Astrocyte of the cerebellum (primary cell): ENCODE measurements at regions not wholly inside any gene's neighbourhood (a gene's known extent, or its start where the extent isn't known, plus 50 kb on each side); places are given as distances from the start of the nearest gene placed in this dataset.

Experiments used
- DNase-seq: peaks from one replicate; pipeline ENCODE4 v3.0.0-alpha.2; 2011; ENCODE audit warnings: low read depth
- H3K4me3 ChIP-seq: 2 replicates; pipeline ENCODE4 v1.5.1; 2011; ENCODE audit warnings: mild to moderate bottlenecking, low read depth, low read length, moderate library complexity
- in situ Hi-C: cut with HindIII; loops from 2 replicates; pipeline ENCODE4 v1.10.0; 2017; ENCODE audit warnings: low sequenced_read_pairs
- TF ChIP-seq, protein P1 (sequence below): IDR thresholded peaks from 2 replicates; pipeline ENCODE4 v1.5.1; 2012; ENCODE audit warnings: low read length, low read depth, moderate library complexity, mild to moderate bottlenecking; ENCODE audit errors: missing control alignments

DNA sequence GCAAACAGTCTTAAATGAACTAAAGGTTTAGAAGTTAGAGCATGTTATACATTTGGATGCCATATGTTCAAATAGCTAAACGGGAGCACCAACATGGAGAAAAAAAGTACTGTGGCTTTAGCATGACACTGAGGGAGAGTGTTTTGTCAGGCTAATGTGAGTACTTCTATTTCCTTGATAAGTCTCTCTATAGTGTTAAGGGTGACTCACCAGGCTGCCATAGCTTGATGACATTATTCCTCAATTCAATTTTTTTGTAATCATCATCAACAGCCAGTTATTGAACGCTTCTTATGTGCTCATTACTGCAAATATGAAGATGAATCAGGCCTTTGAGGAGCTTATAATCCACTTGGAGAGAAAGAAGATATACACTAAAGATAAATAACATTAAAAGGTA lies 211.4 kb upstream of the GPR101 start:
- H3K4me3 ChIP-seq, result no peak overlapping the region
- in situ Hi-C loops, result no loop called here
- TF ChIP-seq, protein P1, sequence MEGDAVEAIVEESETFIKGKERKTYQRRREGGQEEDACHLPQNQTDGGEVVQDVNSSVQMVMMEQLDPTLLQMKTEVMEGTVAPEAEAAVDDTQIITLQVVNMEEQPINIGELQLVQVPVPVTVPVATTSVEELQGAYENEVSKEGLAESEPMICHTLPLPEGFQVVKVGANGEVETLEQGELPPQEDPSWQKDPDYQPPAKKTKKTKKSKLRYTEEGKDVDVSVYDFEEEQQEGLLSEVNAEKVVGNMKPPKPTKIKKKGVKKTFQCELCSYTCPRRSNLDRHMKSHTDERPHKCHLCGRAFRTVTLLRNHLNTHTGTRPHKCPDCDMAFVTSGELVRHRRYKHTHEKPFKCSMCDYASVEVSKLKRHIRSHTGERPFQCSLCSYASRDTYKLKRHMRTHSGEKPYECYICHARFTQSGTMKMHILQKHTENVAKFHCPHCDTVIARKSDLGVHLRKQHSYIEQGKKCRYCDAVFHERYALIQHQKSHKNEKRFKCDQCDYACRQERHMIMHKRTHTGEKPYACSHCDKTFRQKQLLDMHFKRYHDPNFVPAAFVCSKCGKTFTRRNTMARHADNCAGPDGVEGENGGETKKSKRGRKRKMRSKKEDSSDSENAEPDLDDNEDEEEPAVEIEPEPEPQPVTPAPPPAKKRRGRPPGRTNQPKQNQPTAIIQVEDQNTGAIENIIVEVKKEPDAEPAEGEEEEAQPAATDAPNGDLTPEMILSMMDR, result no peak
- no peak for DNase-seq

DNA sequence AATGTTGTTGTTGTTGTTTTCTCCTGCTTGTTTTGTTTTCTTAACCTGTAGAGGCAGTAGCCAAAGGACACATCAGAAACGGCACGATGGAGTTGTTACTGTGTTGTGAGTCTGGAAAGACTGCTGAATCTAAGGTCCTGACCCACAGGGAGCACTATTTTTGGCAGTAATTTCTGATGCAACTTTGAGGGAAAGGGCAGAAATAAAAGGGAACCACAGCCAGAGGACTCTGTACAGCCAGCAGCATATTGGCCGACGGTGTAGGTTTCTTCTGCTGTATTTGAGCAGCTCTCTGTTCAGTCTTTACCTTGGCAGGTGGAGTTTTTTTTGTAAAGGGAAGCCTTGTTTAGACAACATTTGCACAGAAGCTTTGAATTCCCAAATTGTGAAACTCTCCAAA lies 203.0 kb upstream of the GPR101 start:
- TF ChIP-seq, protein P1, result no peak
- no peak overlapping the region for H3K4me3 ChIP-seq
- DNase-seq, result no peak
- in situ Hi-C loops, result no loop called here

DNA sequence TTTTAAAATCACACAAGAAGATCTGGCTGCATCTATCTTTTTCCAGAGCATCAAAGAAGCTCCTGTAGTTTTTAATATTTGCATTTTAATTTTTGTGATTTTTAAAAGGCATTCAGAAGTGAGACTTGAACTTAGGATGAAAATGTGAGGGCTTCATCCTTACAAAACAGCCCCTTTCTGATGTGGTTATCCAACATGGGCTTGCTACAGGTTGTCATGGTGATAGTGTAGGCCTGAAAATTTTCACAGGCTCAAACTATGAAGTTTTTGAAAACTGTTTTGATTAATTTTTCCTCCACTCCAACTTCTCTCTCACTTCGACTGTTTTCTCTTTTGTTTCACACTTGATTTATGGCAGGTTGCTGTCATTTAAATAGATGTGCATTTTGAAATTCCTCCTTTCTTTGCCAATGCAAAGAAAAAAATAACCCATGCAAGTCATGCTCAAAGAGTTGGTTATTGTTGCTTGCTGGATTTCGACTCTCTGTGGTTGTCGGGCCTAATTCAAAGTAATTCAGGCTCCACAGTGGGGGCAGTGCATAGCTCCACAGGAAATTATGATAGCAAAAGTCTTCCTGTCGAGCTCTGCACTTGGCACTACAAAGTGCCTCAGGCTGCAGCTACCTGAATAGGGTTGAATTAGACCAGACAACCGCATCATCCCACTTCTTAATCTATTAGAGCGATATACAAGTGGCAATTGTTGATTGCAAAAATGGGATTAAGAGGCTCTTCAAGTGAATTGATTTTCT lies 201.0 kb upstream of the GPR101 start:
- no peak for DNase-seq
- in situ Hi-C loops, result no loop called here
- TF ChIP-seq, protein P1, result no peak

DNA sequence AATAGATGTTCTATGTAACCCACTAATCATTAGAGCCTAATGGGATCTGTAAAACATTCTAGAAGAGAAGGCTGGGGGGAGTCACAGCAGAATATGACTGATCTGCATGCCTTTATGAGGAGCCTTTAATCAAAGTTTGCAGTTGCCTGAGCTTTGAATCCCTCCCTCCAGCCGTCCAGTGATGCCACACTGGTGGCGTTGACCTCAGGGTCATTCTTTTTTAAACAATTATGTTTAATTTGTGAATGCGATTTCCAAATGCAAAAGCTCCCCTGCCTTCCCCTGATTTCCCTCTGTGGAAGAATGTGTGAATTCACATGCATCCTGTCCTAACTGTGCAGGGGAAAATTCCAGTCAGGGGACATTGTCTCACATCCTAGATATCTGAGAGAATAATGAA lies 199.7 kb upstream of the GPR101 start:
- H3K4me3 ChIP-seq, result no peak overlapping the region
- DNase-seq, result no peak
- in situ Hi-C loops, result no loop called here
- TF ChIP-seq, protein P1, result no peak

More for the DNA sequence above, 201.0 kb upstream of the GPR101 start:
- H3K4me3 ChIP-seq, result no peak overlapping the region

DNA sequence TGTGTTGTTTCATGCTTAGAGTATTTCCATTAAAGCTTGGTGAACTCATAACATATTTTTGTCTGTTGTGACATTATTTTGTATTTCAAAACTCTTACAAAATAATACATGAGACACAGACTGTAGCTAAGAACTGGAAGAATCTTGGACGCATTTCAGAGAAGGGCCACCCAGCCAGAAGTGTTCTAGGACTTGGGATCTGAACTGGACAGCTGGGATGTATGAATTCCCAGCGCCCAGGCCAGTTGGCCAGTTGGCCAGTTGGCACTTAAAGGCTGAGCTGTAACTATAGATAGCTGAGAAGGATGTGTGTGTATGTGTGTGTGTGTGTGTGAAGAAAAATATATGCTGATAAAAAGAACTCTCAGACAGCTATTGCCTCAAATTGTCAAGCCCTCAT lies 193.4 kb upstream of the GPR101 start:
- TF ChIP-seq, protein P1, result no peak
- H3K4me3 ChIP-seq, result no peak overlapping the region
- DNase-seq, result no peak
- in situ Hi-C loops, result no loop called here

DNA sequence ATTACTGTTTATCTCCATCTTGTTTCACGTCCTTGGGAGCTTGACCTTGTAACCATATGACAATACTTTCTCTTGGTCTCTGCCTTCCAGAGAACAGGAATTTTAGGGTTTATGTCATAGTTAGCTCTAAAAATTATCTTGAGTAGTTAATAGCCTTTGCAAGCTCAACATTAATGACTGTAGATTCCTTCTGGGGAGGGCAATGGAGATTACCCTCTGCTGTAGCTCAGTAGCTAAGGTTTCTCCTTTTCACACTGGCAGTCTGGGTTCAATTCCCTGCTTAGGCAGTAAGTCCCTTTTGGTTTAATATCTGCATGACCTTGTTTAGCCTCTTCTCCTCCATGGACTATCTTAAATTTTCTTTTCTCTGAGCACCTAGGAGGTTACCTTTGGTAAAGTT lies 181.7 kb upstream of the GPR101 start:
- no peak for DNase-seq
- H3K4me3 ChIP-seq, result no peak overlapping the region
- in situ Hi-C loops, result no loop called here
- TF ChIP-seq, protein P1, result no peak
